ENCODE measurements at regions not wholly inside any gene's neighbourhood (a gene's known extent, or its start where the extent isn't known, plus 50 kb on each side); places are given as distances from the start of the nearest gene placed in this dataset.

DNA sequence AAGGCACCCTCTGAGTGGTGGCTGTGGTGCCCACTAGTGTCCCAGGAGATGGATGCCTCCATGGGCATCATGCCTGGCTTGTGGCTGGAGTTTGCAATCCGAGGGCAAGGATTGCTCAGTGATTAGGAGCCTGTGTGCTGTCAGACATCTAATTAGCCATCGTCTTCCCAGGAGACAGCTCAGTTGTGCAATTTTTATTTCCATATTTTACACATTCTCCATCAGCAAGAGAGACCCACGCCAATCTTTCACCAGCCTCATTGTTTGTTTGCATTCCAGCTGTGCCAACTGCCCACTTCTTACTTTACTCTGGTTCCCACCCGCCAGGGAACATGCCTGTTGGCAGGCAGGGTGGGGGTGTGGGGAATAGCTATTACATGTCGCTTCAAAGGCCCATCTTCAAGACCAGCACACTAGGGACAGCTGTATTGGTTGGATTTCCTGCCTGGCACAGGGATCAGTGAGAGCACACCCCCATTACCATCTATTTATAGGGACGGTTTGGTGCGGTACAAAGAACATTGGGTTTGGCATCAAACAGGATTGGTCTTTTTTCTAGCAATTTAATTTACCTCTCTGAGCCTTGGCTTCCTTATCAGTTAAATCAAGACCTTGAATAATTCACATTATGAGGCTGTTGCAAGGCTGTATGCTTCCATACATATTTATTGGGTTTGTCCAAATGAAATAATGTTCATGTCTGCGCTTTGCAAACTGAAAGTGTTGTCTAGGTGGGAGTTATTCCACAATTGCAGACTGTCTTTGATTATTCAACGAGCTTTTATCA, 80.7 kb upstream of the NAV2 start:
- TF ChIP-seq EZH2 (IDR thresholded peaks at IDR 0.05) (no peak), POLR2AphosphoS5 (IDR thresholded peaks at IDR 0.05; ENCODE audit: borderline replicate concordance, low read depth, low read length) (no peak), FOXP2 (optimal IDR thresholded peaks at IDR 0.05; ENCODE audit: control extremely low read depth, extremely low read length, insufficient read depth) (no peak)
